OCI-LY1 (cell line): ENCODE measurements at regions not wholly inside any gene's neighbourhood (a gene's known extent, or its start where the extent isn't known, plus 50 kb on each side); places are given as distances from the start of the nearest gene placed in this dataset.
A peak's percentile ranks its signal among the peaks of the same experiment; 100 is the strongest.

ENCODE experiments used
- EZH2 ChIP-seq: fragments of 200-600 bp; sonication (generic), shearing (Covaris generic); IDR thresholded peaks from 2 replicates; pipeline ENCODE4 v1.8.0; 2017; ENCODE audit warnings: borderline replicate concordance, mixed run types, mild to moderate bottlenecking, antibody characterized with exemption, low read length, moderate library complexity, mixed read lengths
- TF ChIP-seq, protein P1 (sequence below): fragments of 200-600 bp; sonication (generic), shearing (Covaris generic); IDR thresholded peaks from 2 replicates; pipeline ENCODE4 v1.5.1; 2017; ENCODE audit warnings: mild to moderate bottlenecking, antibody characterized with exemption, low read length, moderate library complexity, mixed read lengths

- TF ChIP-seq EZH2 = no peak
- TF ChIP-seq, protein P1, sequence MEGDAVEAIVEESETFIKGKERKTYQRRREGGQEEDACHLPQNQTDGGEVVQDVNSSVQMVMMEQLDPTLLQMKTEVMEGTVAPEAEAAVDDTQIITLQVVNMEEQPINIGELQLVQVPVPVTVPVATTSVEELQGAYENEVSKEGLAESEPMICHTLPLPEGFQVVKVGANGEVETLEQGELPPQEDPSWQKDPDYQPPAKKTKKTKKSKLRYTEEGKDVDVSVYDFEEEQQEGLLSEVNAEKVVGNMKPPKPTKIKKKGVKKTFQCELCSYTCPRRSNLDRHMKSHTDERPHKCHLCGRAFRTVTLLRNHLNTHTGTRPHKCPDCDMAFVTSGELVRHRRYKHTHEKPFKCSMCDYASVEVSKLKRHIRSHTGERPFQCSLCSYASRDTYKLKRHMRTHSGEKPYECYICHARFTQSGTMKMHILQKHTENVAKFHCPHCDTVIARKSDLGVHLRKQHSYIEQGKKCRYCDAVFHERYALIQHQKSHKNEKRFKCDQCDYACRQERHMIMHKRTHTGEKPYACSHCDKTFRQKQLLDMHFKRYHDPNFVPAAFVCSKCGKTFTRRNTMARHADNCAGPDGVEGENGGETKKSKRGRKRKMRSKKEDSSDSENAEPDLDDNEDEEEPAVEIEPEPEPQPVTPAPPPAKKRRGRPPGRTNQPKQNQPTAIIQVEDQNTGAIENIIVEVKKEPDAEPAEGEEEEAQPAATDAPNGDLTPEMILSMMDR = peak; percentile 83
Measured at GRCh38 chr14:25537846-25538455, 488.0 kb upstream of the STXBP6 start.
